Lower leg skin (tissue), 3 donors: ENCODE measurements at regions not wholly inside any gene's neighbourhood (a gene's known extent, or its start where the extent isn't known, plus 50 kb on each side); places are given as distances from the start of the nearest gene placed in this dataset.

Source experiments
- CTCF ChIP-seq, 3 donors: fragments of 450-650 bp; IDR thresholded peaks; one replicate each; pipeline ENCODE4 v1.5.1; 2016; ENCODE audit warnings: antibody characterized with exemption in 3 of 3, mild to moderate bottlenecking in 3 of 3, moderate library complexity in 2 of 3
- POLR2A ChIP-seq, 2 donors: fragments of 450-650 bp; IDR thresholded peaks; one replicate each; pipeline ENCODE4 v1.6.1; 2016 to 2017; ENCODE audit warnings: antibody characterized with exemption in 2 of 2, mild to moderate bottlenecking in 1 of 2, moderate library complexity in 1 of 2

- no peak for TF ChIP-seq CTCF (IDR thresholded peaks at IDR 0.05)
- no peak for TF ChIP-seq POLR2A (IDR thresholded peaks at IDR 0.05)
Measured at GRCh38 chr15:98231696-98232440, 271.4 kb downstream of the ARRDC4 start.
